A549 (cell line): ENCODE measurements at regions not wholly inside any gene's neighbourhood (a gene's known extent, or its start where the extent isn't known, plus 50 kb on each side); places are given as distances from the start of the nearest gene placed in this dataset.

ENCODE experiments used
- CTCF ChIP-seq: fragments of >200 bp; sonication (Bioruptor Twin); formaldehyde crosslinking; IDR thresholded peaks from 3 replicates; pipeline ENCODE4 v1.5.1; 2016
- EP300 ChIP-seq, 2 experiments: fragments of >200 bp; sonication (Bioruptor Twin); formaldehyde crosslinking; IDR thresholded peaks; 2 replicates in 1 of 2; 3 replicates in 1 of 2; pipeline ENCODE4 v1.6.1; 2016 to 2017
- ESRRA ChIP-seq: fragments of 150-350 bp; IDR thresholded peaks from 2 replicates; pipeline ENCODE4 v1.6.1; 2014; ENCODE audit warnings: mild to moderate bottlenecking, low read length, borderline replicate concordance
- FOSL2 ChIP-seq, 2 experiments: fragments of 450-650 bp in 1 of 2; fragments of >200 bp in 1 of 2; sonication (Bioruptor Twin) in 1 of 2; formaldehyde crosslinking; IDR thresholded peaks; 2 replicates each; pipeline versions ENCODE4 v1.5.0 to v1.6.1; 2016 to 2020; ENCODE audit warnings: mild to moderate bottlenecking in 1 of 2, moderate library complexity in 1 of 2
- JUNB ChIP-seq: fragments of >200 bp; sonication (Bioruptor Twin); formaldehyde crosslinking; IDR thresholded peaks from 2 replicates; pipeline ENCODE4 v1.6.1; 2016
- KDM1A ChIP-seq: fragments of 200-600 bp; sonication (generic); IDR thresholded peaks from 2 replicates; pipeline ENCODE4 v1.6.1; 2016; ENCODE audit warnings: low read depth, mild to moderate bottlenecking
- KDM5A ChIP-seq: fragments of 200-600 bp; sonication (generic); IDR thresholded peaks from 2 replicates; pipeline ENCODE4 v1.6.1; 2016; ENCODE audit warnings: antibody characterized with exemption, mild to moderate bottlenecking
- PBX3 ChIP-seq: IDR thresholded peaks from 2 replicates; pipeline ENCODE4 v1.6.1; 2012
- POLR2A ChIP-seq: IDR thresholded peaks from 2 replicates; pipeline ENCODE4 v1.6.1; 2012; ENCODE audit warnings: mild to moderate bottlenecking, low read length
- SMC3 ChIP-seq: fragments of >200 bp; sonication (Bioruptor Twin); formaldehyde crosslinking; IDR thresholded peaks from 3 replicates; pipeline ENCODE4 v1.6.1; 2018; ENCODE audit warnings: inconsistent platforms

- TF ChIP-seq EP300 (IDR thresholded peaks at IDR 0.05), result no peak
- TF ChIP-seq CTCF, result no peak
- no peak for TF ChIP-seq SMC3
- TF ChIP-seq POLR2A, result no peak
- no peak for TF ChIP-seq FOSL2 (IDR thresholded peaks at IDR 0.05)
- TF ChIP-seq FOSL2 (CRISPR knock-in tag; IDR thresholded peaks at IDR 0.05), result no peak
- no peak for TF ChIP-seq KDM5A
- no peak for TF ChIP-seq ESRRA
- TF ChIP-seq JUNB, result no peak
- no peak for TF ChIP-seq PBX3
- TF ChIP-seq KDM1A, result no peak
Observed at GRCh38 chr13:111045170-111045569, 69.9 kb upstream of the ARHGEF7 start.
